HepG2 (cell line): ENCODE measurements at regions not wholly inside any gene's neighbourhood (a gene's known extent, or its start where the extent isn't known, plus 50 kb on each side); places are given as distances from the start of the nearest gene placed in this dataset.

Experiments used
- AKAP8 ChIP-seq: sonication (generic); formaldehyde crosslinking; IDR thresholded peaks from 2 replicates; pipeline ENCODE4 v1.5.1; 2020; ENCODE audit warnings: mild to moderate bottlenecking, missing genetic modification reagents
- ATF7-NPFF ChIP-seq: sonication (generic); formaldehyde crosslinking; IDR thresholded peaks from 2 replicates; pipeline ENCODE4 v1.8.1; 2023; ENCODE audit warnings: mild to moderate bottlenecking, low read depth, missing genetic modification reagents, moderate library complexity
- ATM ChIP-seq: fragments of 450-650 bp; IDR thresholded peaks from 2 replicates; pipeline ENCODE4 v1.7.1; 2017; ENCODE audit warnings: mild to moderate bottlenecking, borderline replicate concordance
- BCL6 ChIP-seq: IDR thresholded peaks from 2 replicates; pipeline ENCODE4 v1.6.1; 2016; ENCODE audit warnings: missing genetic modification reagents, missing compliant biosample characterization
- ESRRA ChIP-seq: sonication (generic); formaldehyde crosslinking; IDR thresholded peaks from 2 replicates; pipeline ENCODE4 v1.5.1; 2020; ENCODE audit warnings: mild to moderate bottlenecking, low read depth, missing genetic modification reagents
- ETV5 ChIP-seq: IDR thresholded peaks from 2 replicates; pipeline ENCODE4 v1.6.1; 2018; ENCODE audit warnings: missing biosample characterization, missing genetic modification reagents, inconsistent platforms, borderline replicate concordance
- PAF1 ChIP-seq: IDR thresholded peaks from 2 replicates; pipeline ENCODE4 v1.6.1; 2016; ENCODE audit warnings: missing genetic modification reagents, missing compliant biosample characterization
- SMAD9 ChIP-seq: sonication (generic); formaldehyde crosslinking; IDR thresholded peaks from 2 replicates; pipeline ENCODE4 v1.5.1; 2020; ENCODE audit warnings: mild to moderate bottlenecking, missing genetic modification reagents
- SRSF4 ChIP-seq: fragments of 200-400 bp; formaldehyde crosslinking; IDR thresholded peaks from one replicate; pipeline ENCODE4 v1.6.1; 2018; ENCODE audit warnings: mild to moderate bottlenecking, low read depth, low read length, moderate library complexity; ENCODE audit not compliant: poor library complexity, severe bottlenecking
- ZNF331 ChIP-seq: sonication (generic); formaldehyde crosslinking; IDR thresholded peaks from 2 replicates; pipeline ENCODE4 v1.4.0; 2020; ENCODE audit warnings: missing genetic modification reagents
- ZNF432 ChIP-seq: sonication (generic); formaldehyde crosslinking; IDR thresholded peaks from 2 replicates; pipeline ENCODE4 v1.5.0; 2020; ENCODE audit warnings: missing genetic modification reagents, mild to moderate bottlenecking, borderline replicate concordance
- ZNF878 ChIP-seq: sonication (generic); formaldehyde crosslinking; IDR thresholded peaks from 2 replicates; pipeline ENCODE4 v1.8.1; 2023; ENCODE audit warnings: mild to moderate bottlenecking, missing genetic modification reagents, moderate library complexity
- TF ChIP-seq, protein P1 (sequence below): sonication (generic); formaldehyde crosslinking; IDR thresholded peaks from one replicate; pipeline ENCODE4 v1.5.1; 2020; ENCODE audit warnings: mild to moderate bottlenecking, missing genetic modification reagents; ENCODE audit errors: not compliant biosample characterization
- TF ChIP-seq, protein P2 (sequence below): sonication (generic); formaldehyde crosslinking; IDR thresholded peaks from 2 replicates; pipeline ENCODE4 v1.4.0; 2020; ENCODE audit warnings: missing genetic modification reagents
- TF ChIP-seq, protein P3 (sequence below): sonication (generic); formaldehyde crosslinking; IDR thresholded peaks from 2 replicates; pipeline ENCODE4 v1.5.0; 2020; ENCODE audit warnings: mild to moderate bottlenecking, missing genetic modification reagents, moderate library complexity
- TF ChIP-seq, protein P4 (sequence below): sonication (generic); formaldehyde crosslinking; IDR thresholded peaks from 2 replicates; pipeline ENCODE4 v1.4.0; 2020; ENCODE audit warnings: mild to moderate bottlenecking, missing genetic modification reagents

DNA sequence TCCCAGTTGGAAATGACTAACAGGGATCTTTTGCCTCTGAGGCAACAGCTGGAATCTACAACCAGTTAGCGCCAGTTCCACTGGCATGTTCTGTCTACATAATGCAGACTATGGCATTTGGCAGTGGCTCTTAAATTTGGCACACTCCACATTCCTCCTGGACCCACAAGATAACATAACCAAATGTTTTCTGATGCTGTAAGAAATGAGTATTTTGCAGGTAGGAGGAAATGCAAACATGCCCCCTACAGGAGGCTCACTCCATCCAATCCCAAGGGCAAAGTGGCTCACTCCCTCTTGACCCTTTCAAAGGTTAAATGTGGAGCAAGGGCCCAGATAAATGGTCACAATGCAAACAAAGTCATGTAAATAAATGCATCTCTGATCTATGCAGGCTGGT is 129.2 kb upstream of the PROX1 start (continued):
- TF ChIP-seq, protein P1, sequence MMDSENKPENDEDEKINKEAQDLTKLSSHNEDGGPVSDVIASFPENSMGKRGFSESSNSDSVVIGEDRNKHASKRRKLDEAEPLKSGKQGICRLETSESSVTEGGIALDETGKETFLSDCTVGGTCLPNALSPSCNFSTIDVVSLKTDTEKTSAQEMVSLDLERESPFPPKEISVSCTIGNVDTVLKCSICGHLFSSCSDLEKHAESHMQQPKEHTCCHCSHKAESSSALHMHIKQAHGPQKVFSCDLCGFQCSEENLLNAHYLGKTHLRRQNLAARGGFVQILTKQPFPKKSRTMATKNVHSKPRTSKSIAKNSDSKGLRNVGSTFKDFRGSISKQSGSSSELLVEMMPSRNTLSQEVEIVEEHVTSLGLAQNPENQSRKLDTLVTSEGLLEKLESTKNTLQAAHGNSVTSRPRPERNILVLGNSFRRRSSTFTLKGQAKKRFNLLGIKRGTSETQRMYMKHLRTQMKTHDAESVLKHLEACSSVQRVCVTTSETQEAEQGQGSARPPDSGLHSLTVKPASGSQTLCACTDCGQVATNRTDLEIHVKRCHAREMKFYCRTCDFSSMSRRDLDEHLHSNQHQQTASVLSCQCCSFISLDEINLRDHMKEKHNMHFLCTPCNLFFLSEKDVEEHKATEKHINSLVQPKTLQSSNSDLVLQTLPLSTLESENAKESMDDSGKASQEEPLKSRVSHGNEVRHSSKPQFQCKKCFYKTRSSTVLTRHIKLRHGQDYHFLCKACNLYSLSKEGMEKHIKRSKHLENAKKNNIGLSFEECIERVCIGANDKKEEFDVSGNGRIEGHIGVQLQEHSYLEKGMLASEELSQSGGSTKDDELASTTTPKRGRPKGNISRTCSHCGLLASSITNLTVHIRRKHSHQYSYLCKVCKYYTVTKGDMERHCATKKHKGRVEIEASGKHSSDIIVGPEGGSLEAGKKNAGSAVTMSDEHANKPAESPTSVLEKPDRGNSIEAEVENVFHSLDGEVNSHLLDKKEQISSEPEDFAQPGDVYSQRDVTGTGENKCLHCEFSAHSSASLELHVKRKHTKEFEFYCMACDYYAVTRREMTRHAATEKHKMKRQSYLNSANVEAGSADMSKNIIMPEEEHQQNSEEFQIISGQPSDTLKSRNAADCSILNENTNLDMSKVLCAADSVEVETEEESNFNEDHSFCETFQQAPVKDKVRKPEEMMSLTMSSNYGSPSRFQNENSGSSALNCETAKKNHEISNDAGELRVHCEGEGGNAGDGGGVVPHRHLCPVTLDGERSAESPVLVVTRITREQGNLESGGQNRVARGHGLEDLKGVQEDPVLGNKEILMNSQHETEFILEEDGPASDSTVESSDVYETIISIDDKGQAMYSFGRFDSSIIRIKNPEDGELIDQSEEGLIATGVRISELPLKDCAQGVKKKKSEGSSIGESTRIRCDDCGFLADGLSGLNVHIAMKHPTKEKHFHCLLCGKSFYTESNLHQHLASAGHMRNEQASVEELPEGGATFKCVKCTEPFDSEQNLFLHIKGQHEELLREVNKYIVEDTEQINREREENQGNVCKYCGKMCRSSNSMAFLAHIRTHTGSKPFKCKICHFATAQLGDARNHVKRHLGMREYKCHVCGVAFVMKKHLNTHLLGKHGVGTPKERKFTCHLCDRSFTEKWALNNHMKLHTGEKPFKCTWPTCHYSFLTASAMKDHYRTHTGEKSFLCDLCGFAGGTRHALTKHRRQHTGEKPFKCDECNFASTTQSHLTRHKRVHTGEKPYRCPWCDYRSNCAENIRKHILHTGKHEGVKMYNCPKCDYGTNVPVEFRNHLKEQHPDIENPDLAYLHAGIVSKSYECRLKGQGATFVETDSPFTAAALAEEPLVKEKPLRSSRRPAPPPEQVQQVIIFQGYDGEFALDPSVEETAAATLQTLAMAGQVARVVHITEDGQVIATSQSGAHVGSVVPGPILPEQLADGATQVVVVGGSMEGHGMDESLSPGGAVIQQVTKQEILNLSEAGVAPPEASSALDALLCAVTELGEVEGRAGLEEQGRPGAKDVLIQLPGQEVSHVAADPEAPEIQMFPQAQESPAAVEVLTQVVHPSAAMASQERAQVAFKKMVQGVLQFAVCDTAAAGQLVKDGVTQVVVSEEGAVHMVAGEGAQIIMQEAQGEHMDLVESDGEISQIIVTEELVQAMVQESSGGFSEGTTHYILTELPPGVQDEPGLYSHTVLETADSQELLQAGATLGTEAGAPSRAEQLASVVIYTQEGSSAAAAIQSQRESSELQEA (CRISPR knock-in tag) = no peak
- peak; percentile 39; the same call in 1 of the 2 replicates for TF ChIP-seq BCL6
- 0 out of 2 replicates have a peak, but pooled peaks have one; percentile 13 for TF ChIP-seq ESRRA
- TF ChIP-seq PAF1 (CRISPR knock-in tag) = no peak
- TF ChIP-seq ZNF432 (CRISPR knock-in tag) = no peak
- TF ChIP-seq ATM = no peak
- no peak for TF ChIP-seq ETV5 (CRISPR knock-in tag)
- no peak for TF ChIP-seq ATF7-NPFF (CRISPR knock-in tag)
- TF ChIP-seq AKAP8 = no peak
- TF ChIP-seq, protein P2, sequence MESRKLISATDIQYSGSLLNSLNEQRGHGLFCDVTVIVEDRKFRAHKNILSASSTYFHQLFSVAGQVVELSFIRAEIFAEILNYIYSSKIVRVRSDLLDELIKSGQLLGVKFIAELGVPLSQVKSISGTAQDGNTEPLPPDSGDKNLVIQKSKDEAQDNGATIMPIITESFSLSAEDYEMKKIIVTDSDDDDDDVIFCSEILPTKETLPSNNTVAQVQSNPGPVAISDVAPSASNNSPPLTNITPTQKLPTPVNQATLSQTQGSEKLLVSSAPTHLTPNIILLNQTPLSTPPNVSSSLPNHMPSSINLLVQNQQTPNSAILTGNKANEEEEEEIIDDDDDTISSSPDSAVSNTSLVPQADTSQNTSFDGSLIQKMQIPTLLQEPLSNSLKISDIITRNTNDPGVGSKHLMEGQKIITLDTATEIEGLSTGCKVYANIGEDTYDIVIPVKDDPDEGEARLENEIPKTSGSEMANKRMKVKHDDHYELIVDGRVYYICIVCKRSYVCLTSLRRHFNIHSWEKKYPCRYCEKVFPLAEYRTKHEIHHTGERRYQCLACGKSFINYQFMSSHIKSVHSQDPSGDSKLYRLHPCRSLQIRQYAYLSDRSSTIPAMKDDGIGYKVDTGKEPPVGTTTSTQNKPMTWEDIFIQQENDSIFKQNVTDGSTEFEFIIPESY (CRISPR knock-in tag) = peak; percentile 18; the same call in 1 of the 2 replicates
- TF ChIP-seq ZNF331 (CRISPR knock-in tag) = no peak
- TF ChIP-seq ZNF878 (CRISPR knock-in tag) = no peak
- TF ChIP-seq, protein P3, sequence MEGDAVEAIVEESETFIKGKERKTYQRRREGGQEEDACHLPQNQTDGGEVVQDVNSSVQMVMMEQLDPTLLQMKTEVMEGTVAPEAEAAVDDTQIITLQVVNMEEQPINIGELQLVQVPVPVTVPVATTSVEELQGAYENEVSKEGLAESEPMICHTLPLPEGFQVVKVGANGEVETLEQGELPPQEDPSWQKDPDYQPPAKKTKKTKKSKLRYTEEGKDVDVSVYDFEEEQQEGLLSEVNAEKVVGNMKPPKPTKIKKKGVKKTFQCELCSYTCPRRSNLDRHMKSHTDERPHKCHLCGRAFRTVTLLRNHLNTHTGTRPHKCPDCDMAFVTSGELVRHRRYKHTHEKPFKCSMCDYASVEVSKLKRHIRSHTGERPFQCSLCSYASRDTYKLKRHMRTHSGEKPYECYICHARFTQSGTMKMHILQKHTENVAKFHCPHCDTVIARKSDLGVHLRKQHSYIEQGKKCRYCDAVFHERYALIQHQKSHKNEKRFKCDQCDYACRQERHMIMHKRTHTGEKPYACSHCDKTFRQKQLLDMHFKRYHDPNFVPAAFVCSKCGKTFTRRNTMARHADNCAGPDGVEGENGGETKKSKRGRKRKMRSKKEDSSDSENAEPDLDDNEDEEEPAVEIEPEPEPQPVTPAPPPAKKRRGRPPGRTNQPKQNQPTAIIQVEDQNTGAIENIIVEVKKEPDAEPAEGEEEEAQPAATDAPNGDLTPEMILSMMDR = peak; percentile 62
- no peak for TF ChIP-seq SMAD9 (CRISPR knock-in tag)
- TF ChIP-seq SRSF4 = no peak
- TF ChIP-seq, protein P4, sequence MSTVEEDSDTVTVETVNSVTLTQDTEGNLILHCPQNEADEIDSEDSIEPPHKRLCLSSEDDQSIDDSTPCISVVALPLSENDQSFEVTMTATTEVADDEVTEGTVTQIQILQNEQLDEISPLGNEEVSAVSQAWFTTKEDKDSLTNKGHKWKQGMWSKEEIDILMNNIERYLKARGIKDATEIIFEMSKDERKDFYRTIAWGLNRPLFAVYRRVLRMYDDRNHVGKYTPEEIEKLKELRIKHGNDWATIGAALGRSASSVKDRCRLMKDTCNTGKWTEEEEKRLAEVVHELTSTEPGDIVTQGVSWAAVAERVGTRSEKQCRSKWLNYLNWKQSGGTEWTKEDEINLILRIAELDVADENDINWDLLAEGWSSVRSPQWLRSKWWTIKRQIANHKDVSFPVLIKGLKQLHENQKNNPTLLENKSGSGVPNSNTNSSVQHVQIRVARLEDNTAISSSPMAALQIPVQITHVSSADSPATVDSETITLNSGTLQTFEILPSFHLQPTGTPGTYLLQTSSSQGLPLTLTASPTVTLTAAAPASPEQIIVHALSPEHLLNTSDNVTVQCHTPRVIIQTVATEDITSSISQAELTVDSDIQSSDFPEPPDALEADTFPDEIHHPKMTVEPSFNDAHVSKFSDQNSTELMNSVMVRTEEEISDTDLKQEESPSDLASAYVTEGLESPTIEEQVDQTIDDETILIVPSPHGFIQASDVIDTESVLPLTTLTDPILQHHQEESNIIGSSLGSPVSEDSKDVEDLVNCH (CRISPR knock-in tag) = no peak
